Spinal cord (tissue), 9 donors: ENCODE measurements at regions not wholly inside any gene's neighbourhood (a gene's known extent, or its start where the extent isn't known, plus 50 kb on each side); places are given as distances from the start of the nearest gene placed in this dataset.
"Not testable (repeated sequence)": the region's sequence is repeated elsewhere in the genome, so short reads cannot be mapped to it uniquely, and the experiment has no call there.

Experiments used
- DNase-seq, 6 donors: peaks; one replicate each; pipeline versions ENCODE4 v3.0.0 to v3.0.0-alpha.2; 2013 to 2015; ENCODE audit warnings: low spot score in 6 of 6, low read depth in 4 of 6
- H3K27ac ChIP-seq: one replicate; pipeline ENCODE4 v1.5.1; 2013; ENCODE audit warnings: low read depth, low read length, control low read depth
- H3K27me3 ChIP-seq: one replicate; pipeline ENCODE4 v1.6.1; 2013; ENCODE audit warnings: low read length; ENCODE audit not compliant: control insufficient read depth, insufficient read depth
- H3K36me3 ChIP-seq: one replicate; pipeline ENCODE4 v1.6.1; 2013; ENCODE audit warnings: low read length; ENCODE audit not compliant: control insufficient read depth, insufficient read depth
- H3K4me1 ChIP-seq: one replicate; pipeline ENCODE4 v1.6.1; 2013; ENCODE audit warnings: low read length; ENCODE audit not compliant: control insufficient read depth, insufficient read depth
- H3K4me3 ChIP-seq: one replicate; pipeline ENCODE4 v1.5.1; 2013; ENCODE audit warnings: low read depth, low read length, control low read depth
- H3K9me3 ChIP-seq: one replicate; pipeline ENCODE4 v1.6.1; 2013; ENCODE audit warnings: low read length; ENCODE audit not compliant: control insufficient read depth, insufficient read depth
- WGBS: methylation state at CpG from one replicate; pipeline ENCODE4 v1.1.5; 2013; ENCODE audit warnings: missing lambda C conversion rate; ENCODE audit not compliant: insufficient coverage; 5-methylcytosine and 5-hydroxymethylcytosine counted together
- donor health status: healthy.

DNA sequence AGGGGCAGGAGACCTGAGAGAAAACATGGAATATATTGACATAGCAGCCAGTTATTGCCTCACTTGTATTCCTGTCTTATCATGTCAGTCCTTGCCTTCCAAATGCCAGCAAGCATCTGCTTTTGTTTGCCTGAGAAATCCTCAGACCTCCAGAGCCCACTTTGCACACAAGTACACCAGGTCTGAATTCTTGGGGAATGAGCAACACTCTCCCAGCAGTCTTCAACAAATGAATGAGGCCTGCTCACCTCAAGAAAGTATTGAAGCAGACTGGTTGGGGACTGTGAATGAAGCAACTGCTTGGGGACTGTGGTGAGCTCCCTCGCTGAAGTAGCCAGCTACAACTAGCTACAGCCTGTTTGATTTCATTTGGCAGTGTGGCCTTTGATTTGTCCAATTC lies 172.8 kb upstream of the SPTLC3 start:
- Histone ChIP-seq H3K9me3 (no peaks in the 10 kb centered on the region), H3K4me3 (no peak overlapping the region), H3K36me3 (no peaks in the 10 kb centered on the region), H3K4me1 (no peaks in the 10 kb centered on the region), H3K27ac (no peak overlapping the region), H3K27me3 (no peaks in the 10 kb centered on the region)
- no peak for DNase-seq
- no CpG with 5 or more reads among the region's 1 CpG for WGBS

GRCh38 chr20:12837646-12838045 lies 171.1 kb upstream of the SPTLC3 start:
- no CpG with 5 or more reads among the region's 2 CpGs for WGBS
- Histone ChIP-seq H3K4me1 (no peaks in the 10 kb centered on the region), H3K36me3 (no peaks in the 10 kb centered on the region), H3K27me3 (no peaks in the 10 kb centered on the region), H3K9me3 (no peaks in the 10 kb centered on the region), H3K4me3 (no peak overlapping the region), H3K27ac (no peak overlapping the region)
- DNase-seq: no peak

GRCh38 chr20:12838261-12838866 lies 170.4 kb upstream of the SPTLC3 start:
- Histone ChIP-seq H3K4me3 (no peak overlapping the region), H3K9me3 (no peaks in the 10 kb centered on the region), H3K27me3 (no peaks in the 10 kb centered on the region), H3K36me3 (no peaks in the 10 kb centered on the region), H3K4me1 (no peaks in the 10 kb centered on the region), H3K27ac (no peak overlapping the region)
- WGBS: 87% methylated on average over 3 of the region's 3 CpGs
- DNase-seq: no peak

GRCh38 chr20:12847872-12848271 lies 160.9 kb upstream of the SPTLC3 start:
- WGBS: no CpG with 5 or more reads among the region's 2 CpGs
- peak in 2 of 6 donors; percentile 59 to 72 for DNase-seq
- no peak overlapping the region for H3K27ac ChIP-seq
- no peaks in the 10 kb centered on the region for H3K36me3 ChIP-seq
- H3K4me3 ChIP-seq: no peak overlapping the region
- H3K4me1 ChIP-seq: no peaks in the 10 kb centered on the region
- no peaks in the 10 kb centered on the region for H3K9me3 ChIP-seq
- no peaks in the 10 kb centered on the region for H3K27me3 ChIP-seq

GRCh38 chr20:12849225-12849910 lies 159.4 kb upstream of the SPTLC3 start:
- no peaks in the 10 kb centered on the region for H3K4me1 ChIP-seq
- DNase-seq: peak in 2 of 6 donors; percentile 7 to 74
- H3K27me3 ChIP-seq: no peaks in the 10 kb centered on the region
- 19% methylated on average over 4 of the region's 9 CpGs for WGBS
- H3K27ac ChIP-seq: no peak overlapping the region
- no peaks in the 10 kb centered on the region for H3K9me3 ChIP-seq
- H3K36me3 ChIP-seq: no peaks in the 10 kb centered on the region
- no peak overlapping the region for H3K4me3 ChIP-seq

DNA sequence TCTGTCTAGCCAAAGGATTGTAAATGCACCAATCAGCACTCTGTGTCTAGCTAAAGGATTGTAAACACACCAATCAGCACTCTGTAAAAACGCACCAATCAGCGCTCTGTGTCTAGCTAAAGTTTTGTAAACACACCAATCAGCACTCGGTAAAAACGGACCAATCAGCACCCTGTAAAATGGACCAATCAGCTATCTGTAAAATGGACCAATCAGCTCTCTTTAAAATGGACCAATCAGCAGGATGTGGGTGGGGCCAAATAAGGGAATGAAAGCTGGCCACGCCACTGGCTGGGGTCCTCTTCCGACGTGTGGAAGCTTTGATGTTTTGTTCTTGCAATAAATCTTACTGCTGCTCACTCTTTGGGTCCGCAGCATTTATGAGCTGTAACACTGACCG lies 151.1 kb upstream of the SPTLC3 start:
- not testable (repeated sequence) for H3K9me3 ChIP-seq, H3K27me3 ChIP-seq, H3K4me3 ChIP-seq, DNase-seq, H3K27ac ChIP-seq, H3K4me1 ChIP-seq, H3K36me3 ChIP-seq
- WGBS: 83% methylated on average over 6 of the region's 9 CpGs

DNA sequence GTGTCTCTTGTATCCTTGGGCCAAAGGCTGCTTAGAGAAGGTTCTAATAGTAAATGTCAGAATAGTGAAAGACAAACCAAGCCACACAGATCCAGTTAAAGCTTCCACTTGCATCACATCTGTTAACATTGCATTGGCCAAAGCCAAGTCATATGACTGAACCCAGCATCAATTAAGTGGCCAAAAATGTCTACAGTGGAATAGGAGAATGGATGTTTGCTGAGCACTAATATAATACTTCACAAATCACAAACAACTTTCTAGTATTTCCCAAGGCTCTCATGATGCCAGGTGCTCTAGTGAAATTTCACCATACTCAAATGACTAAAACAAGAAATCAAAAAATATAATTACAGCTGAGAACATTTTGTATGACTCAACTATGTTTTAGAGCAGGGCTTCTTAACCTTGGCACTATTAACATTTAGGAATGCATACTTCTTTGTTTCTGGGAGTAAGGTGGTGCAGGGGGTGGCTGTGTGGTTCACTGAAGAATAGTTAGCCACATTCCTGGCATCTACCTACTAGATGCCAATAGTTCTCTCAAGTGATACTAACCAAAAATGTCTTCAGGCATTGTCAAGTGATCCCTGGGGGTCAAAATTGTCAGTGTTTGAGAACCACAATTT lies 148.0 kb upstream of the SPTLC3 start:
- no peaks in the 10 kb centered on the region for H3K27me3 ChIP-seq
- no peak overlapping the region for H3K4me3 ChIP-seq
- DNase-seq: no peak
- no peaks in the 10 kb centered on the region for H3K36me3 ChIP-seq
- no peaks in the 10 kb centered on the region for H3K9me3 ChIP-seq
- H3K4me1 ChIP-seq: no peaks in the 10 kb centered on the region
- no peak overlapping the region for H3K27ac ChIP-seq

GRCh38 chr20:12869669-12870068 lies 139.1 kb upstream of the SPTLC3 start:
- WGBS: no CpG with 5 or more reads among the region's 1 CpG
- DNase-seq: no peak
- Histone ChIP-seq H3K4me1 (no peaks in the 10 kb centered on the region), H3K36me3 (no peaks in the 10 kb centered on the region), H3K27me3 (no peaks in the 10 kb centered on the region), H3K9me3 (no peaks in the 10 kb centered on the region), H3K4me3 (no peak overlapping the region), H3K27ac (no peak overlapping the region)

- WGBS: no CpG with 5 or more reads among the region's 2 CpGs
- no peak overlapping the region for H3K27ac ChIP-seq
- H3K27me3 ChIP-seq: no peaks in the 10 kb centered on the region
- no peaks in the 10 kb centered on the region for H3K36me3 ChIP-seq
- no peak overlapping the region for H3K4me3 ChIP-seq
- H3K9me3 ChIP-seq: no peaks in the 10 kb centered on the region
- DNase-seq: no peak
- H3K4me1 ChIP-seq: no peaks in the 10 kb centered on the region
Observed at GRCh38 chr20:12870588-12870987, 138.2 kb upstream of the SPTLC3 start.

GRCh38 chr20:12874933-12875332 lies 133.8 kb upstream of the SPTLC3 start:
- DNase-seq: no peak
- no peak overlapping the region for H3K4me3 ChIP-seq
- H3K9me3 ChIP-seq: no peaks in the 10 kb centered on the region
- H3K4me1 ChIP-seq: no peaks in the 10 kb centered on the region
- no peaks in the 10 kb centered on the region for H3K27me3 ChIP-seq
- WGBS: 100% methylated on average over 1 of the region's 4 CpGs
- no peaks in the 10 kb centered on the region for H3K36me3 ChIP-seq
- no peak overlapping the region for H3K27ac ChIP-seq
